ENCODE measurements at regions not wholly inside any gene's neighbourhood (a gene's known extent, or its start where the extent isn't known, plus 50 kb on each side); places are given as distances from the start of the nearest gene placed in this dataset.

- no peak for DNase-seq (ENCODE audit: low read depth)
These were observed 269.8 kb upstream of the HDAC4 start for GRCh38 chr2:239670463-239671120.

- no peak for DNase-seq (ENCODE audit: low read depth)
These were observed 269.2 kb upstream of the HDAC4 start for GRCh38 chr2:239669899-239670460.

GRCh38 chr2:239669181-239669898 is 268.5 kb upstream of the HDAC4 start:
- no peak for DNase-seq (ENCODE audit: low read depth)

GRCh38 chr2:239668651-239669050 is 267.8 kb upstream of the HDAC4 start:
- DNase-seq (ENCODE audit: low read depth), result no peak

- DNase-seq (ENCODE audit: low read depth), result no peak
These were observed 267.2 kb upstream of the HDAC4 start for GRCh38 chr2:239668042-239668441.

- no peak for DNase-seq (ENCODE audit: low read depth)
These were observed 266.7 kb upstream of the HDAC4 start for GRCh38 chr2:239667431-239667985.

- no peak for DNase-seq (ENCODE audit: low read depth)
These were observed 266.1 kb upstream of the HDAC4 start for GRCh38 chr2:239666855-239667376.

- no peak for DNase-seq (ENCODE audit: low read depth)
These were observed 265.4 kb upstream of the HDAC4 start for GRCh38 chr2:239666053-239666854.

- DNase-seq (ENCODE audit: low read depth), result no peak
These were observed 263.5 kb upstream of the HDAC4 start for GRCh38 chr2:239664216-239664810.

- DNase-seq (ENCODE audit: low read depth), result no peak
These were observed 262.6 kb upstream of the HDAC4 start for GRCh38 chr2:239663364-239663924.

GRCh38 chr2:239662413-239663120 is 261.7 kb upstream of the HDAC4 start:
- DNase-seq (ENCODE audit: low read depth), result no peak

GRCh38 chr2:239661334-239662312 is 260.8 kb upstream of the HDAC4 start:
- no peak for DNase-seq (ENCODE audit: low read depth)

GRCh38 chr2:239660390-239661230 is 259.8 kb upstream of the HDAC4 start:
- DNase-seq (ENCODE audit: low read depth), result no peak

GRCh38 chr2:239657992-239658391 is 257.2 kb upstream of the HDAC4 start:
- DNase-seq (ENCODE audit: low read depth), result no peak

- DNase-seq (ENCODE audit: low read depth), result no peak
These were observed 256.4 kb upstream of the HDAC4 start for GRCh38 chr2:239657236-239657635.

- no peak for DNase-seq (ENCODE audit: low read depth)
These were observed 253.4 kb upstream of the HDAC4 start for GRCh38 chr2:239654266-239654665.

GRCh38 chr2:239651859-239652258 is 251.0 kb upstream of the HDAC4 start:
- no peak for DNase-seq (ENCODE audit: low read depth)

- no peak for DNase-seq (ENCODE audit: low read depth)
These were observed 249.9 kb upstream of the HDAC4 start for GRCh38 chr2:239650674-239651073.
